T1000 (cell line): ENCODE measurements at regions not wholly inside any gene's neighbourhood (a gene's known extent, or its start where the extent isn't known, plus 50 kb on each side); places are given as distances from the start of the nearest gene placed in this dataset.
"Not testable (repeated sequence)": the region's sequence is repeated elsewhere in the genome, so short reads cannot be mapped to it uniquely, and the experiment has no call there.

Source experiments
- DNase-seq: peaks from one replicate; lab custom pipeline; 2025; ENCODE audit warnings: mixed read lengths; lab: John Stamatoyannopoulos, UW

GRCh38 chrX:63466690-63467089 is 115.6 kb upstream of the SPIN4 start:
- no peak for DNase-seq

GRCh38 chrX:63458981-63459380 is 107.8 kb upstream of the SPIN4 start:
- no peak for DNase-seq

- no peak for DNase-seq
Observed at GRCh38 chrX:63453571-63453970, 102.4 kb upstream of the SPIN4 start.

- no peak for DNase-seq
Observed at GRCh38 chrX:63441717-63442116, 90.6 kb upstream of the SPIN4 start.

GRCh38 chrX:63439580-63439979 is 88.4 kb upstream of the SPIN4 start:
- DNase-seq, result no peak

- DNase-seq, result no peak
Observed at GRCh38 chrX:63436865-63437264, 85.7 kb upstream of the SPIN4 start.

- no peak for DNase-seq
Observed at GRCh38 chrX:63434665-63435064, 83.5 kb upstream of the SPIN4 start.

- DNase-seq, result no peak
Observed at GRCh38 chrX:63434206-63434605, 83.1 kb upstream of the SPIN4 start.

GRCh38 chrX:63430026-63430425 is 78.9 kb upstream of the SPIN4 start:
- no peak for DNase-seq

GRCh38 chrX:63428348-63428747 is 77.2 kb upstream of the SPIN4 start:
- no peak for DNase-seq

GRCh38 chrX:63426519-63426918 is 75.4 kb upstream of the SPIN4 start:
- no peak for DNase-seq

- DNase-seq, result no peak
Observed at GRCh38 chrX:63424063-63424462, 72.9 kb upstream of the SPIN4 start.

- DNase-seq, result no peak
Observed at GRCh38 chrX:63421411-63421810, 70.3 kb upstream of the SPIN4 start.

- DNase-seq, result no peak
Observed at GRCh38 chrX:63418211-63418610, 67.1 kb upstream of the SPIN4 start.

- no peak for DNase-seq
Observed at GRCh38 chrX:63417649-63418048, 66.5 kb upstream of the SPIN4 start.

- DNase-seq, result not testable (repeated sequence)
Observed at GRCh38 chrX:63409934-63410333, 58.8 kb upstream of the SPIN4 start.

- DNase-seq, result no peak
Observed at GRCh38 chrX:63408050-63408449, 56.9 kb upstream of the SPIN4 start.

- no peak for DNase-seq
Observed at GRCh38 chrX:63404332-63404731, 53.2 kb upstream of the SPIN4 start.

- no peak for DNase-seq
Observed at GRCh38 chrX:63402106-63402505, 51.0 kb upstream of the SPIN4 start.
